CD4-positive, alpha-beta T cell treated with Interleukin-4 for 1 hour (primary cell): ENCODE measurements at regions not wholly inside any gene's neighbourhood (a gene's known extent, or its start where the extent isn't known, plus 50 kb on each side); places are given as distances from the start of the nearest gene placed in this dataset.

Source experiments
- DNase-seq, 2 donors: peaks; one replicate each; pipeline ENCODE4 v3.0.0-alpha.2; 2020 to 2022

GRCh38 chr9:124179196-124180071, 78.3 kb upstream of the NEK6 start:
- DNase-seq, result no peak

GRCh38 chr9:124180557-124180956, 77.2 kb upstream of the NEK6 start:
- no peak for DNase-seq

GRCh38 chr9:124182741-124183140, 75.0 kb upstream of the NEK6 start:
- DNase-seq, result no peak

GRCh38 chr9:124183772-124184171, 74.0 kb upstream of the NEK6 start:
- no peak for DNase-seq

- no peak for DNase-seq
Measured at GRCh38 chr9:124185413-124185812, 72.3 kb upstream of the NEK6 start.

- DNase-seq, result no peak
Measured at GRCh38 chr9:124187311-124187710, 70.4 kb upstream of the NEK6 start.

- DNase-seq, result no peak
Measured at GRCh38 chr9:124188331-124189110, 69.2 kb upstream of the NEK6 start.

GRCh38 chr9:124190761-124191160, 67.0 kb upstream of the NEK6 start:
- DNase-seq, result no peak

GRCh38 chr9:124191691-124192395, 65.9 kb upstream of the NEK6 start:
- DNase-seq, result no peak

- DNase-seq, result no peak
Measured at GRCh38 chr9:124196814-124197176, 61.0 kb upstream of the NEK6 start.

- DNase-seq, result peak; percentile 20 to 48
Measured at GRCh38 chr9:124197177-124198095, 60.3 kb upstream of the NEK6 start.

- no peak for DNase-seq
Measured at GRCh38 chr9:124198331-124198730, 59.4 kb upstream of the NEK6 start.

- DNase-seq, result no peak
Measured at GRCh38 chr9:124198948-124199347, 58.8 kb upstream of the NEK6 start.

- no peak for DNase-seq
Measured at GRCh38 chr9:124199474-124199873, 58.3 kb upstream of the NEK6 start.

- DNase-seq, result peak; percentile 69 to 89
Measured at GRCh38 chr9:124202447-124202971, 55.2 kb upstream of the NEK6 start.

- DNase-seq, result no peak
Measured at GRCh38 chr9:124205686-124206352, 51.9 kb upstream of the NEK6 start.

- DNase-seq, result no peak
Measured at GRCh38 chr9:124206391-124206790, 51.4 kb upstream of the NEK6 start.
